ENCODE measurements at regions not wholly inside any gene's neighbourhood (a gene's known extent, or its start where the extent isn't known, plus 50 kb on each side); places are given as distances from the start of the nearest gene placed in this dataset.

GRCh38 chr11:107198490-107199007 lies 180.3 kb upstream of the GUCY1A2 start:
- Histone ChIP-seq H3K4me3 (ENCODE audit: low read depth in 1 of 3, low read length in 3 of 3) (no peak overlapping the region), H3K27me3 (ENCODE audit: control insufficient read depth in 4 of 4, insufficient read depth in 4 of 4, low read length in 3 of 4) (no peaks in the 10 kb centered on the region), H3K36me3 (ENCODE audit: control insufficient read depth in 4 of 4, insufficient read depth in 3 of 4, low read depth in 1 of 4, low read length in 3 of 4) (no peaks in the 10 kb centered on the region), H3K9me3 (ENCODE audit: control insufficient read depth in 4 of 4, low read length in 3 of 4) (no peaks in the 10 kb centered on the region), H3K27ac (ENCODE audit: low read depth in 1 of 2, low read length in 2 of 2) (no peak overlapping the region), H3K4me1 (ENCODE audit: control insufficient read depth in 4 of 4, insufficient read depth in 4 of 4, low read length in 3 of 4) (peaks cover 0 to 13% (median 2%) of the 10 kb centered on the region in 4 donors), H3K9ac (ENCODE audit: low read depth in 1 of 2, low read length in 2 of 2) (no peak overlapping the region)
- no peak for DNase-seq (ENCODE audit: low spot score)
- no peak for TF ChIP-seq CTCF (IDR thresholded peaks at IDR 0.05; ENCODE audit: low read depth, low read length, missing input control)
- no peak for TF ChIP-seq YY1 (IDR thresholded peaks at IDR 0.05)
- no peak for TF ChIP-seq ZBTB33 (IDR thresholded peaks at IDR 0.05)
- TF ChIP-seq GABPA (IDR thresholded peaks at IDR 0.05 in 1 of 2, conservative IDR thresholded peaks at IDR 0.05 in 1 of 2) = no peak
- TF ChIP-seq NR2F2 (IDR thresholded peaks at IDR 0.05) = no peak
- no peak for TF ChIP-seq REST (IDR thresholded peaks at IDR 0.05)
- TF ChIP-seq EGR1 (IDR thresholded peaks at IDR 0.05; ENCODE audit: low read depth in 2 of 2) = no peak
- TF ChIP-seq MAX (IDR thresholded peaks at IDR 0.05) = no peak
- TF ChIP-seq FOXA1 (IDR thresholded peaks at IDR 0.05) = no peak
- TF ChIP-seq SP1 (IDR thresholded peaks at IDR 0.05) = no peak
- no peak for TF ChIP-seq FOXA2 (IDR thresholded peaks at IDR 0.05)
- TF ChIP-seq RAD21 (IDR thresholded peaks at IDR 0.05) = no peak
- no peak for TF ChIP-seq ATF3 (IDR thresholded peaks at IDR 0.05)
- WGBS = 94% methylated on average over 1 of the region's 1 CpG

- Histone ChIP-seq H3K9ac (ENCODE audit: low read depth in 1 of 2, low read length in 2 of 2) (no peak overlapping the region), H3K4me3 (ENCODE audit: low read depth in 1 of 3, low read length in 3 of 3) (no peak overlapping the region), H3K27ac (ENCODE audit: low read depth in 1 of 2, low read length in 2 of 2) (no peak overlapping the region), H3K4me1 (ENCODE audit: control insufficient read depth in 4 of 4, insufficient read depth in 4 of 4, low read length in 3 of 4) (peaks cover 0 to 13% (median 2%) of the 10 kb centered on the region in 4 donors), H3K9me3 (ENCODE audit: control insufficient read depth in 4 of 4, low read length in 3 of 4) (peaks cover 0 to 2% (median under 1%) of the 10 kb centered on the region in 4 donors), H3K36me3 (ENCODE audit: control insufficient read depth in 4 of 4, insufficient read depth in 3 of 4, low read depth in 1 of 4, low read length in 3 of 4) (no peaks in the 10 kb centered on the region), H3K27me3 (ENCODE audit: control insufficient read depth in 4 of 4, insufficient read depth in 4 of 4, low read length in 3 of 4) (no peaks in the 10 kb centered on the region)
- 32% methylated on average over 2 of the region's 2 CpGs for WGBS
- no peak for DNase-seq (ENCODE audit: low spot score)
- TF ChIP-seq RAD21 (IDR thresholded peaks at IDR 0.05) (no peak), HNF4G (IDR thresholded peaks at IDR 0.05) (no peak), ATF3 (IDR thresholded peaks at IDR 0.05) (no peak), GABPA (IDR thresholded peaks at IDR 0.05 in 1 of 2, conservative IDR thresholded peaks at IDR 0.05 in 1 of 2) (no peak), FOXA1 (IDR thresholded peaks at IDR 0.05) (no peak), RXRA (IDR thresholded peaks at IDR 0.05) (no peak), JUND (IDR thresholded peaks at IDR 0.05) (no peak), MAX (IDR thresholded peaks at IDR 0.05) (no peak), EGR1 (IDR thresholded peaks at IDR 0.05; ENCODE audit: low read depth in 2 of 2) (no peak), CTCF (IDR thresholded peaks at IDR 0.05; ENCODE audit: low read depth, low read length, missing input control) (no peak), REST (IDR thresholded peaks at IDR 0.05) (no peak)
These were observed 179.7 kb upstream of the GUCY1A2 start for GRCh38 chr11:107197932-107198331.

Measured in liver (tissue), 8 donors.